ENCODE measurements at regions not wholly inside any gene's neighbourhood (a gene's known extent, or its start where the extent isn't known, plus 50 kb on each side); places are given as distances from the start of the nearest gene placed in this dataset.

DNA sequence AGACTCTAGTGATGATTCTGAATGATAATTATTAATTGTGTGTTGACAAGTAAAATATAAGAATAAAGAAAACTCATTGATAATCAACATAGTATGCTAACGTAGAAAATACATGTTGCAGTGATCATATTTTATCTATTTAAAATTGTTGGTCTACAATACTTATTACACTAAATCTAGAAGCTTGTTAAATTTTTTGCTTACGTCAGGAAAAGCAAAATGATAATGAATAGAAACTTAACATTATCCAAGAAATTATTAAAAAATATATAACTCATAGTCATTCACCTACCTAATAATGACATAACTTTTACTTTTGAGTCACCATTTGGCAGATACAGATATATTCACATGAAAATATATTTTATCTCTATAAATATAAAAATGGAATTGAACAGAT is 984.1 kb downstream of the PLOD2 start:
- DNase-seq (ENCODE audit: insufficient read length, low spot score, missing footprints) = no peak
- no peaks in the 10 kb centered on the region for H3K27me3 ChIP-seq (ENCODE audit: insufficient read depth, low read length)
- no peaks in the 10 kb centered on the region for H3K4me1 ChIP-seq (ENCODE audit: insufficient read depth, low read length)
- H3K4me2 ChIP-seq (ENCODE audit: insufficient read depth, low read length) = no peak overlapping the region
- H3K27ac ChIP-seq (ENCODE audit: low read depth, low read length) = no peak overlapping the region
- no peak overlapping the region for H3K4me3 ChIP-seq (ENCODE audit: insufficient read depth, low read length)
- H3K9me3 ChIP-seq (ENCODE audit: low read depth, low read length) = no peaks in the 10 kb centered on the region
- no peaks in the 10 kb centered on the region for H4K20me1 ChIP-seq (ENCODE audit: insufficient read depth, low read length)
- H3K79me2 ChIP-seq (ENCODE audit: insufficient read depth, low read length) = no peaks in the 10 kb centered on the region
- H2AFZ ChIP-seq (ENCODE audit: low read length) = no peak overlapping the region
- TF ChIP-seq, protein P1, sequence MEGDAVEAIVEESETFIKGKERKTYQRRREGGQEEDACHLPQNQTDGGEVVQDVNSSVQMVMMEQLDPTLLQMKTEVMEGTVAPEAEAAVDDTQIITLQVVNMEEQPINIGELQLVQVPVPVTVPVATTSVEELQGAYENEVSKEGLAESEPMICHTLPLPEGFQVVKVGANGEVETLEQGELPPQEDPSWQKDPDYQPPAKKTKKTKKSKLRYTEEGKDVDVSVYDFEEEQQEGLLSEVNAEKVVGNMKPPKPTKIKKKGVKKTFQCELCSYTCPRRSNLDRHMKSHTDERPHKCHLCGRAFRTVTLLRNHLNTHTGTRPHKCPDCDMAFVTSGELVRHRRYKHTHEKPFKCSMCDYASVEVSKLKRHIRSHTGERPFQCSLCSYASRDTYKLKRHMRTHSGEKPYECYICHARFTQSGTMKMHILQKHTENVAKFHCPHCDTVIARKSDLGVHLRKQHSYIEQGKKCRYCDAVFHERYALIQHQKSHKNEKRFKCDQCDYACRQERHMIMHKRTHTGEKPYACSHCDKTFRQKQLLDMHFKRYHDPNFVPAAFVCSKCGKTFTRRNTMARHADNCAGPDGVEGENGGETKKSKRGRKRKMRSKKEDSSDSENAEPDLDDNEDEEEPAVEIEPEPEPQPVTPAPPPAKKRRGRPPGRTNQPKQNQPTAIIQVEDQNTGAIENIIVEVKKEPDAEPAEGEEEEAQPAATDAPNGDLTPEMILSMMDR (IDR thresholded peaks at IDR 0.05; ENCODE audit: extremely low read depth, low read depth, low read length) = no peak
- no peaks in the 10 kb centered on the region for H3K36me3 ChIP-seq (ENCODE audit: insufficient read depth, low read length)

DNA sequence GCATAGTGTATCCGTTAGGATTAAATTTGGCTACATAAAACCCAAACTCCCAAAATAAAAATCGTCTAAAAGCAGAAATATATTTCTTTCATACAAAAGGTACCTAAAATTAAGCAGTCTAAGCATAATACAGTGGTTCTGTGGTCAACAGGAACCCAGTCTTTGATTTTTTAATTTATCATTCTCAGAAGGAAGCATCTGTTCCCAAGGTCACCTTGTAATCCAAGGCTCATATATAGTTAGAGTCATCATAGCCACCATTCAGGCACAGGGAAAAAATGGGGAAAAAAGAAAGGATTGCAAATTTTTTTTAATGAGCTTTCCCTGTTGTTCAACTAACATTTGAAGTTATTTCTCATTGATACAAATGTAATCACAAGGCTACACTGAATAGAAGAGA is 983.2 kb downstream of the PLOD2 start:
- DNase-seq (ENCODE audit: insufficient read length, low spot score, missing footprints) = no peak
- Histone ChIP-seq H3K4me1 (ENCODE audit: insufficient read depth, low read length) (no peaks in the 10 kb centered on the region), H3K9me3 (ENCODE audit: low read depth, low read length) (no peaks in the 10 kb centered on the region), H4K20me1 (ENCODE audit: insufficient read depth, low read length) (no peaks in the 10 kb centered on the region), H3K79me2 (ENCODE audit: insufficient read depth, low read length) (no peaks in the 10 kb centered on the region), H3K4me3 (ENCODE audit: insufficient read depth, low read length) (no peak overlapping the region), H3K4me2 (ENCODE audit: insufficient read depth, low read length) (no peak overlapping the region), H2AFZ (ENCODE audit: low read length) (no peak overlapping the region), H3K36me3 (ENCODE audit: insufficient read depth, low read length) (no peaks in the 10 kb centered on the region), H3K27ac (ENCODE audit: low read depth, low read length) (no peak overlapping the region), H3K27me3 (ENCODE audit: insufficient read depth, low read length) (no peaks in the 10 kb centered on the region)
- TF ChIP-seq, protein P1 (IDR thresholded peaks at IDR 0.05; ENCODE audit: extremely low read depth, low read depth, low read length) = no peak

DNA sequence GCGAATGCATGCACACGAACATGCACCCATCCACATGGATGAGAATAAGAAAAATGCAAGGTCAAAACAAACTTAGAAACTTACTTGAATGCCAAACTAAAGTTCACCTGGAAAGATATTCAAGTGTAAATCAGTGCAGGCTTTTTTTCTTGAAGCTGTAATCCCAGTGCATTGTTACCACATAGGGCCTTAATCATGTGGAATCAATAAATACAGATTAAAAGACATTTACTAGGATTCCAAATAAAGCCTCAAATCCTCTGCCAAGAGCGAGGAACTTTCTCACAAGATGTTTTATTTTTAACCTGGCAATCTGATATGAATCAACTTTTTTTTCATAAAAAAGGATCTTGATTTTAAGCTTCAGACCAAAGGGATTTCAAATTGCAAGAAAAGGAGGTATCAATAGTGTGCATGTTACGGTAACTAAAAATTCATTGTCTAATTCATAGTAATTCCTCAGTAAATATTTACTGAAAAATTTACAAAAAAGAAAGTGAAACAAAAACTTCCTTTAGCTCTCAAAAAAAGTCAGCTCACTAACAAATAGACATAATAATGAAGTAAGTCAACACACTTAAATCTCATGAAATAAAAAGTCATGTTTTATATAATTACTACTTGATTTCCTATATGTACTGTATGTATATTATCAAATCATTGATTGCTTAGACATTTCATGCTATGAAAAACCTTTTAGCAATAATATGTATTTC is 978.6 kb downstream of the PLOD2 start:
- H3K79me2 ChIP-seq (ENCODE audit: insufficient read depth, low read length) = no peaks in the 10 kb centered on the region
- H3K4me1 ChIP-seq (ENCODE audit: insufficient read depth, low read length) = no peaks in the 10 kb centered on the region
- no peak overlapping the region for H3K4me3 ChIP-seq (ENCODE audit: insufficient read depth, low read length)
- H3K4me2 ChIP-seq (ENCODE audit: insufficient read depth, low read length) = no peak overlapping the region
- no peaks in the 10 kb centered on the region for H4K20me1 ChIP-seq (ENCODE audit: insufficient read depth, low read length)
- TF ChIP-seq, protein P1 (IDR thresholded peaks at IDR 0.05; ENCODE audit: extremely low read depth, low read depth, low read length) = no peak
- no peak overlapping the region for H2AFZ ChIP-seq (ENCODE audit: low read length)
- no peak overlapping the region for H3K27ac ChIP-seq (ENCODE audit: low read depth, low read length)
- no peaks in the 10 kb centered on the region for H3K9me3 ChIP-seq (ENCODE audit: low read depth, low read length)
- no peaks in the 10 kb centered on the region for H3K36me3 ChIP-seq (ENCODE audit: insufficient read depth, low read length)
- no peak for DNase-seq (ENCODE audit: insufficient read length, low spot score, missing footprints)
- no peaks in the 10 kb centered on the region for H3K27me3 ChIP-seq (ENCODE audit: insufficient read depth, low read length)

DNA sequence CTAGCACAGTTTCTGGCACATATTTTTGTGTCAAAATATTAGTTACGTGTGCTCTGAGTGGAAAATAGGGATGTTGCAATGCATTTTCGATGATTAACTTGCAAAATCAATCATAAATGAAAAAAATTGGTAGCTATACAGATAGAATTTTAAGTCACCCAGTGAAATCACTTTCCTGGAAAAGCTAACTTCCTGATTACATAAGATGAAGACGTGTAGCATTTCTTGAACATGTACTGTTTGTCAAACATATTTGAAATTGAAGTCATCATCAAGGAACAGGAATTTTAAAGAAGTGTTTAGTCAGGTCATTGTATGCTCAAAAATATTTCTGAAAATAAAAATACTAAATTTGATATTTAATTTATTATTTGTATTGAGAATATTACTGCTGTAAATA is 977.7 kb downstream of the PLOD2 start:
- Histone ChIP-seq H3K27ac (ENCODE audit: low read depth, low read length) (no peak overlapping the region), H3K4me1 (ENCODE audit: insufficient read depth, low read length) (no peaks in the 10 kb centered on the region), H2AFZ (ENCODE audit: low read length) (no peak overlapping the region), H3K4me3 (ENCODE audit: insufficient read depth, low read length) (no peak overlapping the region), H3K79me2 (ENCODE audit: insufficient read depth, low read length) (no peaks in the 10 kb centered on the region), H3K27me3 (ENCODE audit: insufficient read depth, low read length) (no peaks in the 10 kb centered on the region), H4K20me1 (ENCODE audit: insufficient read depth, low read length) (no peaks in the 10 kb centered on the region), H3K9me3 (ENCODE audit: low read depth, low read length) (peaks cover under 1% of the 10 kb centered on the region), H3K36me3 (ENCODE audit: insufficient read depth, low read length) (no peaks in the 10 kb centered on the region), H3K4me2 (ENCODE audit: insufficient read depth, low read length) (no peak overlapping the region)
- no peak for DNase-seq (ENCODE audit: insufficient read length, low spot score, missing footprints)
- TF ChIP-seq, protein P1 (IDR thresholded peaks at IDR 0.05; ENCODE audit: extremely low read depth, low read depth, low read length) = no peak

All from osteoblast (primary cell).